Choroid plexus epithelial cell (primary cell): ENCODE measurements at regions not wholly inside any gene's neighbourhood (a gene's known extent, or its start where the extent isn't known, plus 50 kb on each side); places are given as distances from the start of the nearest gene placed in this dataset.
A peak's percentile ranks its signal among the peaks of the same experiment; 100 is the strongest.

Experiments
- DNase-seq: peaks from one replicate; pipeline ENCODE4 v3.0.0-alpha.2; 2010; ENCODE audit warnings: low read depth
- H3K4me3 ChIP-seq: 2 replicates; pipeline ENCODE4 v1.5.1; 2011; ENCODE audit warnings: low read depth, mild to moderate bottlenecking, control low read depth, low read length, moderate library complexity
- CTCF ChIP-seq: conservative IDR thresholded peaks from 2 replicates; pipeline ENCODE4 v1.5.1; 2011; ENCODE audit warnings: low read depth, mild to moderate bottlenecking, control low read depth, inconsistent platforms, low read length, moderate library complexity

DNA sequence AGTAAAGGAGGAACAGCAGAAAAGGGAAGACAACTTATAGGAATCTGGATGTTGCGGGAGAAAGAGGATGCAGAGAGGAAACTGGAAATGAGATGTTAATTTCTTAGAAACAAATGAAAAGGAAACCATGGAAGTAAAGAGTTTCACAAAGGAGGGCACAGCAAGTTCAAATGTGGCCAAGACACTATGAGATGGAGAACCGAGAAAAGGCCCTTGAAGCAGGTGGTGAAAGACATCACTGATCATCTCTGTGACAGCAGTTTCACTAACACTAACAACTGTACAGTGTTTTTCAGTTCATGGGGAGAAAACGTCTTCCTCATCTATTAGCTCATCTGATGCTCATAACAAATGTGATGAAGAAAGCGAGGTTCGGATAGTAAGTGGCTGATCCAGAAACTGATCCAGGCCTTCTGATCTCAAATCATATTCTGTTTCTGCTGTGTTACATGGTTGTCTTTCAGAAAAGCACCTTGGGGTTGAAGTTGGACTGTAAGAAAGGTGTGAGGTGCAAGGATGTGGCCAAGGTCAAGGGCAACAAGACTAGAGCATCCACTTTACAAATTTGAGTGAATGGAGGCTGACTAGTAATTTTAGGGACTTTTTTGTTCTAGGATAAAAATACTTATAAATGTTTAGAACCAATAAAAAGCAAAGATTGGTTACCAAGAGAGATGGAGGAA is 492.1 kb upstream of the CADM1 start:
- TF ChIP-seq CTCF, result no peak
- no peak for DNase-seq

GRCh38 chr11:115993590-115993989 is 489.4 kb upstream of the CADM1 start:
- no peak for TF ChIP-seq CTCF
- DNase-seq, result no peak
- no peak overlapping the region for H3K4me3 ChIP-seq

More for the DNA sequence above, 492.1 kb upstream of the CADM1 start:
- H3K4me3 ChIP-seq, result no peak overlapping the region

GRCh38 chr11:115990004-115990447 is 485.8 kb upstream of the CADM1 start:
- DNase-seq, result no peak
- H3K4me3 ChIP-seq, result no peak overlapping the region
- TF ChIP-seq CTCF, result peak; percentile 10

- TF ChIP-seq CTCF, result no peak
- no peak for DNase-seq
These were observed 481.7 kb upstream of the CADM1 start for GRCh38 chr11:115985896-115986295.

GRCh38 chr11:115984228-115984627 is 480.0 kb upstream of the CADM1 start:
- no peak for DNase-seq
- no peak for TF ChIP-seq CTCF
- H3K4me3 ChIP-seq, result no peak overlapping the region

More at GRCh38 chr11:115985896-115986295, 481.7 kb upstream of the CADM1 start:
- H3K4me3 ChIP-seq, result no peak overlapping the region

DNA sequence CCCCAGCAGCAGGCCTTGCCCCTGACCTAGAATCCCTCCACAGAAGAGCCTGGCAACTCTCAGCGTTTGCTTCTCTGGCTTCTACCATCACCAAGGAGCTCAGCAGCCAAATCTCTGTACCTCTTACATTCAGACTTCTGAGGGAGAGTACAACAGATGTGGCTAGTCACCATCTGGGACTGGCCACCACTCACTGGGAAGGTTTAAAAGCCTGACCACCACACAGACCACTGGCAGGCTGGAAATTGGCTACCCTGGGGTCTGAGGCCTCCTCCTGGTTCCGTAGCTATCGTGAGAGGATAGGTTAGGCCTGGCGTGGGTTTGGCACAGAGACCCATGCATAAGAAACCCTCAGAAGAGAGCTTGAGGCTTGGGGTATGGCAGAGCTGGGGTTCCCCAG is 478.5 kb upstream of the CADM1 start:
- no peak for TF ChIP-seq CTCF

More for the DNA sequence above, 478.5 kb upstream of the CADM1 start:
- H3K4me3 ChIP-seq, result no peak overlapping the region
- no peak for DNase-seq
